ENCODE measurements at regions not wholly inside any gene's neighbourhood (a gene's known extent, or its start where the extent isn't known, plus 50 kb on each side); places are given as distances from the start of the nearest gene placed in this dataset.
"Not testable (repeated sequence)": the region's sequence is repeated elsewhere in the genome, so short reads cannot be mapped to it uniquely, and the experiment has no call there.

DNA sequence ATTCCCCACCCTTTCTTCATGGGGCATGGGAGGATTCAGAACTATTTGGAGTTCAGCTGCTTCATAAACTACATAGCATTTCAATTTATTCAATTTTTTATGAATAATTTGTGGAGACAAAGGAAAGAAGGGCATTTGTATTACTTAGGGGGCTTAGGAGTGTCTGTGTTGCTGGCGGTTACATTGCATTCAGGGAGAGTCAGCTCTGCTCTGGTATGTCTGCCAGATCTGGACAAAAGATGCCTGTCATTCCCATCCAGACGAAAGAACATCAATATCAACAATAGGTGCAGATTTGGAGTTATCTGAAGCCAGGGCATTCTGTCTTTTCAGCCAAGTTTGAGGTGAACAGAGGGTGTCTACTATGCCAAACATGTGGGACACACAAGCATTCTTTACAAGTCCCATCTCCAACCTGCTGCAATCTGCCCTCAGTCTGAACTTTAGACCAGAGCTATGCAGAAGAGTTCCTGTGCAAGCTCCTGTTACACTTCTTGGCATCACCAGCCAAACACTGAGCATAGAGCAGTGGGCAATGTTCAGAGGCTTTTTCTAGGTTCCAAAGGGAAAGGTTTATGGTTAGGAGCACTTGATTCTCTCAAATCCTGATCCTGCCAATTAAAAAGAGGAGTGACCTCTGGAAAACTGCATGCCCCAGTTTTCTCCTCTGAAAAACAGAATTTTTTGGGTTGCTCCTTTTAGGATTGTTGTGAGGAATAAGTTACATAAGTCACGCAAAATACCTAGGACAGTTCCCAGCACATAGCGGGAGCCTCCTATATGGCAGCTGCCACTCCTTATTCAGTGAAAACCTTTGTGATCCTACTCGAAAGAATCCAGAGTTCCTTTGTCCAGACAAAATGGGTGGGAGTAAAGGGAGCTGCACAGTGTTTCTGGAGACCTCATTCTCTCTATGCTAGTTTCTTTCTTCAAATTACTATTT, 719.5 kb upstream of the SLIT2 start:
- no peak for DNase-seq (ENCODE audit: low read depth)

DNA sequence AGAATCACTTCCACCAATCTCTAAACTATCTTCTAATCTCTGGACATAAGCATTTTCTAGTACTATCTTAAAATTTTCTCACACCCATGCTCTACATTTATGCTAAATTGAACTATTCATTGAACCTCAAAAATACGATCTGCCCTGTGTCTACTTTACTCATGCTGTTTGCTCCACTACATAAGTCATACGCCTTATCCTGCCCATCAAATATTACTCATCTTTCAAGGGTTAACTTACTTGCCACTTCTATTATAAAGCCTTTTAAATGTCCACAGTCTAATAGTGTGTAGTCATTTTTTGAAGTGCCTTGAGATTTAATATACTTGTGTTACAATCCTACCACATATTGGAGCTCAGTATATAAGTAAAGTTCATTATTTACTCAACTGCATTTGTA, 727.7 kb upstream of the SLIT2 start:
- DNase-seq (ENCODE audit: low read depth): no peak

GRCh38 chr4:19522966-19523365, 728.7 kb upstream of the SLIT2 start:
- no peak for DNase-seq (ENCODE audit: low read depth)

- DNase-seq (ENCODE audit: low read depth): no peak
These were observed 730.7 kb upstream of the SLIT2 start for GRCh38 chr4:19520939-19521520.

- DNase-seq (ENCODE audit: low read depth): no peak
These were observed 737.2 kb upstream of the SLIT2 start for GRCh38 chr4:19514276-19515070.

- DNase-seq (ENCODE audit: low read depth): no peak
These were observed 739.6 kb upstream of the SLIT2 start for GRCh38 chr4:19512086-19512485.

DNA sequence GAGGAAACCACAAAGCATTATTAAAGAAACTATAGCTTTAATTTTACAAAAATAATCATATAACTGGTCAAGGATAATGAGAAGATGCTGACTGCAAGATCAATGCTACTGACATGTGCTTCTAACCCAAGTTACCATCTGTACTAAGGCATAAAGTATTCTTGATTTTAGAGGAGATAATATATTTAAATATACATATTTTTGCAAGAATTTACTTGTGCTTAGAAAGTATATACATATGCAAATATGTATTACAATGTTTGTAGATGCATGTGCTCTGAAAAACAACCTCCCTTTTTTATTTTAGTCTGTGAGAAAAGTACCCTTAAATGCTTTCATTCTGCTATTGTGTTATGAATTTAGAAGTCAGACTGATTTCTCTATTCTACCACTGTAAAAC, 740.7 kb upstream of the SLIT2 start:
- DNase-seq (ENCODE audit: low read depth): no peak

DNA sequence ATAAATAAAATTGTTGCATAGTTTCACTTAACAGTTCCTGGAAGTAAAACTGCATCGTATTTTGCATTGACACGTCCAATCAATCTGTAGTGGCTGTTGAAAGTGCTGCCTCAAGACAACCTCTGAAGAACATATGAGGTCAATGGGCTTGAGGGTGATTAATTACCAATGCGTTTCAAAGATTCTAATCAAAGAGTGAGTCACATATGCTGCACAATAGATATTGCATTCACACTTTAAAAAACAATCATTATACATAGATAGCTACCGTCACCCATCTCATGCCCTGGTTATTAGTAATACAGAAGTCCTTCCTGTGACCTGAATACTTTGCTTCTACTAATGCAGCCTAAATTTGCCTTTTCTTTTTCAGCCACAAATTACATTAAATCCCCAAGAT, 743.3 kb upstream of the SLIT2 start:
- no peak for DNase-seq (ENCODE audit: low read depth)

DNA sequence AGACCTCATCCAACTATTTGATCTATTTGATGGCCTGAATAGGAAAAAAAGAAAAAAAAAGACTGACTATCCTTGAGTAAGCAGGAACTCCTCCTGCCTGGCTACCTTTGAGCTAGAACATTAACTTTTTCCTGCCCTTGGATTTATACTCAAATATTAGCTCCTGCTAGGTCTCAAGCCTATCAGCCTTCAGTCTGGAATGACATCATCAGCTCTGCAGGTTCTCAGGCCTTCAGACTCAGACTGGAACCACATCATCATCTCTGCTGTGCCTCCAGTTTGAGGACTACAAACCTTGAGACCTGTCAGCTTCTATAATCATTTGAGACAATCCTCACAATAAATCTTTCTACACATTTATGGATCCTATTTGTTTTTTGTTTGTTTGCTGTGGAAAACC, 754.0 kb upstream of the SLIT2 start:
- DNase-seq (ENCODE audit: low read depth): no peak

DNA sequence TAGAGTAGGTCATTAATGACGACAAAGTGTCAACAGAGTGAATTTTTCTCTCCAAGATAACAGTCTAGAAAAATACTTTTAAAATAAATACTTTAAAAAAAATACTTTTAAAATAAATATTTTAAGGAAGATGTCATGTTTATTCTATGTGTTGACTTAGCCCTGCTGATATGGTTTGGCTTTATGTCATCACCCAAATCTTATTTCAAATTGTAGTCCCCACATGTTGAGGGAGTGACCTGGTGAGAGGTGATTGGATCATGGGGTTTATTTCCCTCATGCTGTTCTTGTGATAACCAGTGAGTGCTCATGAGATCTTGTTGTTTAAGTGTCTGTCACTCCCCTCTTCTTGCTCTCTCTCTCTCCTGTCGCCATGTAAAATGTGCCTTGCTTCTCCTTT, 754.9 kb upstream of the SLIT2 start:
- no peak for DNase-seq (ENCODE audit: low read depth)

DNA sequence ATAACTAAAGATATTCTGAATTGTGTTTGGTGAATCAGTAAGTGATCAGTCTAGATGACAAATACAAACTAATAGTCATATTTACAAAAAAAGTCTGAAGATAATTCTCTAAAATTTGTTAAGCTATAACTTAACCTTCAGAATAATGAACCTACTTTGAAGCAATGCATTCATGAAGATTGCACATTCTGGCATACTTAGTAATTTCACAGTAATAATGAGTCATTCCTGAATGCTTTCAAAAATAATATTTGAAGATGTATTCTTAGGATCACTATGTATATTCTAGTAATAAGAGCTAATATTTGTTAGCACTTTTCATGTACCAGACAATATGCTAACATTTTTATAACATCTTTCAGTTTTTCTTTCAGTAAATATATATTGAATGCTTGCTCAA, 756.7 kb upstream of the SLIT2 start:
- DNase-seq (ENCODE audit: low read depth): no peak

GRCh38 chr4:19492606-19493005, 759.1 kb upstream of the SLIT2 start:
- DNase-seq (ENCODE audit: low read depth): no peak

DNA sequence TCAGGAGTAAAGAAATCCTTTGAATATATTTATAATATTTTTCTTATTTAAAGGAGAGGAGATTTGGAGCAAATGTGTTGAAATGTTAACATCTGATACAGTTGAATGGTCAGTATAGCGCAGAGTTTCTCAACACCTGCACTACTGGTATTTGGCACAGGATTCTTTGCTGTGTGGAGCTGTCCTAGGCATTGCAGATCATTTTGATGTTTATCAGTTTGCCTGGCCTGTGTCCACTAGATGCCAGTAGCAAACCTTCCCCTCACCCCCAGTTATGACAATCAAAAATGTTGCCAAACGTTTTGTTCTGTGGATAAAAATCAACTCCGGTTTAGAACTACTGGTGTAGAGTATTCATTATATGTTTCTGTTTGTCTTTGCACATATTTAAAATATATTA, 765.3 kb upstream of the SLIT2 start:
- DNase-seq (ENCODE audit: low read depth): peak; percentile 19

- no peak for DNase-seq (ENCODE audit: low read depth)
These were observed 772.9 kb upstream of the SLIT2 start for GRCh38 chr4:19478791-19479190.

- no peak for DNase-seq (ENCODE audit: low read depth)
These were observed 778.1 kb upstream of the SLIT2 start for GRCh38 chr4:19473569-19473968.

- no peak for DNase-seq (ENCODE audit: low read depth)
These were observed 779.0 kb upstream of the SLIT2 start for GRCh38 chr4:19472666-19473065.

GRCh38 chr4:19470001-19470400, 781.7 kb upstream of the SLIT2 start:
- DNase-seq (ENCODE audit: low read depth): not testable (repeated sequence)

DNA sequence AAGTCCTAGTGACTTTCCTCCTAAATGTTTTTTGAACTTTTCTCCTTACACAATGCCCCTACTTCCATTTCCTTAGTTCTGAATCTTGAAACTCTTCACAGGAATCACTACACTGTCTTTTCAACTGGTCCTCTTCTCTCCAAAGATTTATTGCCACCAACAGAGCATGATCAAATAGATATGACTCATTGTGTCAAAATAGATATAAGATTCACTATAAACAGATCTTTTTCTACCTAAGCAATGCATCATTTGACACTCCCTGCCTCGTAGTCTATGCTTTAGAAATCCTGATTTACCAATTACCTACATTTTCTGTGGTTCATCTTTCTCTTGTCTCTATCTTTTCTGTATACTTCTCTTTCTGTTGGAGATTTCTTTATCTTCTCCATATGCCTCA, 789.6 kb upstream of the SLIT2 start:
- DNase-seq (ENCODE audit: low read depth): no peak

DNA sequence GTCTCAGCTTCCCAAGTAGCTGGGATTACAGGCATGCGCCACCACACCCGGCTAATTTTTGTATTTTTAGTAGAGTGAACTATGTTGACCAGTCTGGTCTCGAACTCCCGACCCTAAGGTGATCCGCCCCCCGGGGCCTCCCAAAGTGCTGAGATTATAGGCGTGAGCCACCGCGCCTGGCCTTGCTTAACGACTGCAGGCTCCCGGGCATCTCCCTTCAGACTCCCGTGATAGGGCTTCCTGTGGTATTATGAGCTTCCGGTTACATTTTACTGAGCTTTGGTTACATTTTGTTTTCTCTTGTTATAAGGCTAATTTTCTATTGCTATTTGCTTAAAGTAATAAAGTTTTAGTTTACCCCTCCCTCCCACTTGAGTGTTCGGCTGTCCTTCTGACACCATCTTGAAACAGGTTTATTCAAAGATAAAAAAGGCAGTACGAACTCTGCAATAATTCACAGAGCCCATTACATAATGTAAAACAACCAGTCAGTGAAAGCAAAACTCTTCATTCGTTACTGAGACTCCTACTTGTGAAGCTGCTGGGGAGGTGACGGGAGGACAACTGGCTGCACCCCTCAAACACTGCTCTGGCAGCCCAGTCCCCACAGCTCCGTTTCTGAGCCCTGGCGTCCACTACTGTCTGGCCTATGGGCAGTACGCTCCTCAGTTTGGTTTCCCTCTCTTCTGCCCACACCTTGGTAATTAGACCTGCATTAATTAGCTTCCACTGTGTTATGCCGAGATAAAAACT, 795.7 kb upstream of the SLIT2 start:
- DNase-seq (ENCODE audit: low read depth): no peak

GRCh38 chr4:19455196-19455595, 796.5 kb upstream of the SLIT2 start:
- no peak for DNase-seq (ENCODE audit: low read depth)

DNA sequence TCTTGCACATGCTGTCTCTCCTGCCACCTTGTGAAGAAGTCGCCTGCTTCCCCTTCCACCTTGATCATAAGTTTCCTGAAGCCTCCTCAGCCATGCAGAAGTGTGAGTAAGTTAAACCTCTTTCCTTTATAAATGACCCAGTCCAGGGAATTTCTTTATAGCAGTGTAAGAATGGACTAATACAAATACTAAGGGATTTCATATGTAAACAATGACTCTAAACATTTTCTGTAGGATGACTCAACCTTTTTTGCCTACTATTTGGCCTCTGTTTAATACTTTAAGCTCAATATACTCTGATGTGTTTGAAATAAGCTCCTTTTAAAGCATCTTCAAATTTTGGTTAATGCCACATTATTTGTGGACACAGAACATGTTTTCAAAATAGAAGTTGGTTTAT, 813.5 kb upstream of the SLIT2 start:
- no peak for DNase-seq (ENCODE audit: low read depth)

DNA sequence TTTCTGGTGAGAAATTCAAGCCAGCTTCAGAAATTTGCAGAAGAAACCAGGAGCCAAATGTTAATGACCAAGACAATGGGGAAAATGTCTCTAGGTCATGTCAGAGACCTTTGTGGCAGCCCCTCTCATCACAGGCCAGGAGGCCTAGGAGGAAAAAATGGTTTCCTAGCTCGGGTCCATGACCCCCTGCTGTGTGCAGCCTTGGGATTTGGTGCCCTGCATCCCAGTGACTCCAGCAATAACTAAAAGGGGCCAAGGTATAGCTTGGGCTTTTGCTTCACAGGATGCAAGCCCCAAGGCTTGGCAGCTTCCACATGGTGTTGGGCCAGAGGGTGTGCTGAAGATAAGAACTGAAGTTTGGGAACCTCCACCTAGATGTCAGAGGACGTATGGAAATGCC, 814.7 kb upstream of the SLIT2 start:
- DNase-seq (ENCODE audit: low read depth): no peak
